ENCODE measurements at regions not wholly inside any gene's neighbourhood (a gene's known extent, or its start where the extent isn't known, plus 50 kb on each side); places are given as distances from the start of the nearest gene placed in this dataset.

GRCh38 chr10:33621101-33621500 is 286.6 kb upstream of the NRP1 start:
- no peaks in the 10 kb centered on the region for H3K36me3 ChIP-seq
- no peaks in the 10 kb centered on the region for H3K4me1 ChIP-seq
- intact Hi-C loops (cut with DNase I; ENCODE audit: low total_unique reads) = no loop called here
- DNase-seq = no peak
- H3K4me3 ChIP-seq = no peak overlapping the region
- H3K9me3 ChIP-seq = no peaks in the 10 kb centered on the region
- no peak for TF ChIP-seq POLR2A (IDR thresholded peaks at IDR 0.05)
- TF ChIP-seq CTCF (IDR thresholded peaks at IDR 0.05) = no peak
- H3K27ac ChIP-seq = no peak overlapping the region
- no peaks in the 10 kb centered on the region for H3K27me3 ChIP-seq

DNA sequence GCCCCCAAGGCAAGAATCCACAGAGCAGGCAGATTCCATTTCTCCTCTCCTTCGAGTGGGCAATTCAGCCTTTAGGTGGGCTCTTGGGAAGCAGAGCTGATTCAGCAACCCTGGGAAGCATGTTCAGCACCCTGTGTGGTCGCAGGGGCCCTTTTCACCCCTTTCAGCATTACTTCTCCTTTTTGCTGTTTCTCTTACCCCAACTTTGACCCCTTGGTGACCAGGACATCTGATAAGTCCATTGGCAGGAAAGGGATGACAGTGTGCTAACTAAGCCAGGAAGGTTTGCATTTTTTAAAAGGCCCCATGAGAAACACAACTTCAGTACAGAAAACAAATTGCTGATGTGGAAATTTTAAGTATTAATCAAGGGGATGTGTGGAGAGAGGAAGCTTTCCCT is 283.7 kb upstream of the NRP1 start:
- no peak for TF ChIP-seq POLR2A (IDR thresholded peaks at IDR 0.05)
- no peak for TF ChIP-seq CTCF (IDR thresholded peaks at IDR 0.05)
- Histone ChIP-seq H3K9me3 (no peaks in the 10 kb centered on the region), H3K27ac (no peak overlapping the region), H3K4me1 (no peaks in the 10 kb centered on the region), H3K36me3 (no peaks in the 10 kb centered on the region), H3K27me3 (no peaks in the 10 kb centered on the region), H3K4me3 (no peak overlapping the region)
- intact Hi-C loops (cut with DNase I; ENCODE audit: low total_unique reads) = no loop called here
- no peak for DNase-seq

DNA sequence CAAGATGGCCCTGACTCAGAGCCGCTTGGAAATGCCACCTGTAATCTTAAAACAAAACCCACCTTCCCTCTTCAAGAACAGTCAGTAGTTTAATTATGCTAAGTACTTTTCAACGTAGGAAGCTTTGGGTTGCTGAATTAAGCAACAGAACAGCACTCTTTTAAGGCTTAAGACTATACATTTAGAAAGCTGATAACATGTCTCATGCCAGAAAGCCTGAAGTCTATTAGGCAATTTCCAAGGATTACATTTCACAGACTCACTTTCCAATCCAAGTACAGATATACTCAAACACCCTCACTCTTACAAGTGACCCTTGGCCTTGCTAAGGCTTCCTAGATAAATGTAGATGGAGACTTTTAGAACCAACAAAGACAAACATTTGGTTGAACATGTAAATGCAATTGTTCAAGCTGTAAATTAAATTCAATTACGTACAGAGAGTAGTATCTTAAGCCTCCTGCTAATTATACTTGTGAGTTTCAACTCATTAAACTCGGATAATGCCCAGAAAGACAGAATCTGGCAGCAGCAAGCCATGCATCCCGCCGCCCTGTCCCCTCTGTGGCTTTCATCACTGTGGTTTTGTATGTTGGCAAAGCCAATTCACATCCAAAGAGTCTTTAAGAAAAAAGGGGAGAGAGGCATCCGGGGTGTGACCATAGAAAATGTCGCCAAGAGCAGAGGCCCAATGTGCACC is 283.1 kb upstream of the NRP1 start:
- Histone ChIP-seq H3K9me3 (no peaks in the 10 kb centered on the region), H3K36me3 (no peaks in the 10 kb centered on the region), H3K4me3 (no peak overlapping the region), H3K27ac (no peak overlapping the region), H3K4me1 (no peaks in the 10 kb centered on the region), H3K27me3 (no peaks in the 10 kb centered on the region)
- DNase-seq = no peak
- TF ChIP-seq CTCF (IDR thresholded peaks at IDR 0.05) (no peak), POLR2A (IDR thresholded peaks at IDR 0.05) (no peak)
- intact Hi-C loops (cut with DNase I; ENCODE audit: low total_unique reads) = no loop called here

GRCh38 chr10:33616956-33617355 is 282.5 kb upstream of the NRP1 start:
- H3K9me3 ChIP-seq = peaks cover 0 to under 1% of the 10 kb centered on the region in 2 donors
- no peaks in the 10 kb centered on the region for H3K36me3 ChIP-seq
- H3K27me3 ChIP-seq = no peaks in the 10 kb centered on the region
- H3K4me1 ChIP-seq = no peaks in the 10 kb centered on the region
- no peak overlapping the region for H3K4me3 ChIP-seq
- TF ChIP-seq CTCF (IDR thresholded peaks at IDR 0.05) (no peak), POLR2A (IDR thresholded peaks at IDR 0.05) (no peak)
- H3K27ac ChIP-seq = no peak overlapping the region
- DNase-seq = no peak
- intact Hi-C loops (cut with DNase I; ENCODE audit: low total_unique reads) = no loop called here

GRCh38 chr10:33612551-33612950 is 278.1 kb upstream of the NRP1 start:
- no peaks in the 10 kb centered on the region for H3K27me3 ChIP-seq
- H3K36me3 ChIP-seq = no peaks in the 10 kb centered on the region
- TF ChIP-seq POLR2A (IDR thresholded peaks at IDR 0.05) (no peak), CTCF (IDR thresholded peaks at IDR 0.05) (no peak)
- H3K4me3 ChIP-seq = no peak overlapping the region
- H3K4me1 ChIP-seq = no peaks in the 10 kb centered on the region
- intact Hi-C loops (cut with DNase I; ENCODE audit: low total_unique reads) = no loop called here
- DNase-seq = no peak
- no peak overlapping the region for H3K27ac ChIP-seq
- peaks cover 0 to 9% of the 10 kb centered on the region in 2 donors for H3K9me3 ChIP-seq

Data from uterus (tissue), 3 donors.